ENCODE measurements at regions not wholly inside any gene's neighbourhood (a gene's known extent, or its start where the extent isn't known, plus 50 kb on each side); places are given as distances from the start of the nearest gene placed in this dataset.

- TF ChIP-seq, protein P1, sequence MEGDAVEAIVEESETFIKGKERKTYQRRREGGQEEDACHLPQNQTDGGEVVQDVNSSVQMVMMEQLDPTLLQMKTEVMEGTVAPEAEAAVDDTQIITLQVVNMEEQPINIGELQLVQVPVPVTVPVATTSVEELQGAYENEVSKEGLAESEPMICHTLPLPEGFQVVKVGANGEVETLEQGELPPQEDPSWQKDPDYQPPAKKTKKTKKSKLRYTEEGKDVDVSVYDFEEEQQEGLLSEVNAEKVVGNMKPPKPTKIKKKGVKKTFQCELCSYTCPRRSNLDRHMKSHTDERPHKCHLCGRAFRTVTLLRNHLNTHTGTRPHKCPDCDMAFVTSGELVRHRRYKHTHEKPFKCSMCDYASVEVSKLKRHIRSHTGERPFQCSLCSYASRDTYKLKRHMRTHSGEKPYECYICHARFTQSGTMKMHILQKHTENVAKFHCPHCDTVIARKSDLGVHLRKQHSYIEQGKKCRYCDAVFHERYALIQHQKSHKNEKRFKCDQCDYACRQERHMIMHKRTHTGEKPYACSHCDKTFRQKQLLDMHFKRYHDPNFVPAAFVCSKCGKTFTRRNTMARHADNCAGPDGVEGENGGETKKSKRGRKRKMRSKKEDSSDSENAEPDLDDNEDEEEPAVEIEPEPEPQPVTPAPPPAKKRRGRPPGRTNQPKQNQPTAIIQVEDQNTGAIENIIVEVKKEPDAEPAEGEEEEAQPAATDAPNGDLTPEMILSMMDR (IDR thresholded peaks at IDR 0.05; ENCODE audit: low read depth, low read length) = no peak
- no peak overlapping the region for H3K4me3 ChIP-seq (replicated peaks in 1 of 2; ENCODE audit: low read depth in 2 of 2, low read length in 2 of 2)
- no peak for DNase-seq (ENCODE audit: low read depth in 2 of 2)
Observed at GRCh38 chr12:114770323-114770722, 86.3 kb upstream of the TBX3 start.

GRCh38 chr12:114769634-114770033 lies 85.7 kb upstream of the TBX3 start:
- no peak overlapping the region for H3K4me3 ChIP-seq (replicated peaks in 1 of 2; ENCODE audit: low read depth in 2 of 2, low read length in 2 of 2)
- DNase-seq (ENCODE audit: low read depth in 2 of 2) = peak in 1 of 2 donors; percentile 10
- TF ChIP-seq, protein P1 (IDR thresholded peaks at IDR 0.05; ENCODE audit: low read depth, low read length) = no peak

GRCh38 chr12:114767906-114768722 lies 84.1 kb upstream of the TBX3 start:
- TF ChIP-seq, protein P1 (IDR thresholded peaks at IDR 0.05; ENCODE audit: low read depth, low read length) = no peak
- peak; percentile 19 to 25 for DNase-seq (ENCODE audit: low read depth in 2 of 2)
- H3K4me3 ChIP-seq (replicated peaks in 1 of 2; ENCODE audit: low read depth in 2 of 2, low read length in 2 of 2) = no peak overlapping the region

DNA sequence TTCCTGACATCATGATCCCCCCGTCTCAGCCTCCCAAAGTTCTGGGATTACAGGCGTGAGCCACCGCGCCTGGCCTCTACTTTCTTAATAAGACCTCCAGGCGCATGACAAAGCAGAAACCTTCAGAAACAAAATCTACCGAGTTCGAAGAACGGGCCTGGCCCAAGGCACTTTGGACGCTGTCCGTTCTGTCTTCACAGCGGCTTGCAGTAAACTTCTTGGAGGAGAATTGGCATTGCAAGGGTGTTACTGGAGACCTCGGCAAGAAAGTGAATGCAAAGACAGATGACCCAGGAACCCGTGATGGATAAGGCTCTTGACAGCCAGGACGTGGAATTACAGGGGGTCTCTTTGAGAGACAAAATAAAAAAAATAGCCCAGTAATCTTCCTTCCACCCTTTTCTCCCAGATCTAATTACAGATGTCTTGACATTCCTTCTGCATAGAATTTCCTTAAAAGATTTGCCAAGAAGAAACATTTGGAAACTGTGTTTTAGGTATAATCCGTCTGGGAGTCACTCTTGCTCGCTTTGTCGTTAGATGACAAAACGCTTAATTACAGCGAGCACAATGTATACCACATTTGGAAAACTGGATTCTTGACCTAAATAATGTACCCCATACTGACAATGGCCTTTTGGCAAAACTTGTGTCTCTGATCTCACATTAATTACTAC lies 83.2 kb upstream of the TBX3 start:
- H3K4me3 ChIP-seq (replicated peaks in 1 of 2; ENCODE audit: low read depth in 2 of 2, low read length in 2 of 2) = no peak overlapping the region
- no peak for DNase-seq (ENCODE audit: low read depth in 2 of 2)
- TF ChIP-seq, protein P1 (IDR thresholded peaks at IDR 0.05; ENCODE audit: low read depth, low read length) = no peak

DNA sequence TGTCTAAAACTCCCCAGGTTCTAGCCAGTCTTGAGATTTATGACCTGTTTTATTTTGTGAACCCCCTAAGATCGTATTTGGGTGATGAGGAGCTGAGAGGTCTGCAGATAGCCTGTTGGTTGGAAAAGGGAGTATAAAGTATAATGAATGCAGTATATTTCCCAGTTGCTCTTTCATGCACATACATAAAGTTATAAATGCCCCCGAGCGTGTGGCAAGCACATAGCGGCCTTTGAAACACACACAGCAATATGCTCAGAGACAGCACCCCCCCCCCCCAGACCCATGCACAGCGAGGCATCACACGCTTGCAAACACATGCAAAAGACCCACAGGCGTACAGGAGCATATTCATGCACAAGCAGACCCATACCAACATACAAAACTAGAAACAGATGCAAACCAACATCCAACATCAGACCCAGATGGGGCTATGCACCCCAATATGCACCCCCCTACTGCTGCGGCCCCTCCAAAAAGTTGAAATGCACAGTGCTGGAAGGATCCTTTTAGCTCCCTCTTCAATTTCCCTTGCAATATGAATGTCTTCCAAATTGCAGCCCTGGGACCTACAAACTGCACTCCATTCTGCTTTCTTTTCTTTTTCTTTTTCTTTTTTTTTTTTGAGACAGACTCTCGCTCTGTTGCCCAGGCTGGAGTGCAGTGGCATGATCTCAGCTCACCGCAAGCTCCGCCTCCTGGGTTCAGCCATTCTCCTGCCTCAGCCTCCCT lies 82.2 kb upstream of the TBX3 start:
- TF ChIP-seq, protein P1 (IDR thresholded peaks at IDR 0.05; ENCODE audit: low read depth, low read length) = no peak

DNA sequence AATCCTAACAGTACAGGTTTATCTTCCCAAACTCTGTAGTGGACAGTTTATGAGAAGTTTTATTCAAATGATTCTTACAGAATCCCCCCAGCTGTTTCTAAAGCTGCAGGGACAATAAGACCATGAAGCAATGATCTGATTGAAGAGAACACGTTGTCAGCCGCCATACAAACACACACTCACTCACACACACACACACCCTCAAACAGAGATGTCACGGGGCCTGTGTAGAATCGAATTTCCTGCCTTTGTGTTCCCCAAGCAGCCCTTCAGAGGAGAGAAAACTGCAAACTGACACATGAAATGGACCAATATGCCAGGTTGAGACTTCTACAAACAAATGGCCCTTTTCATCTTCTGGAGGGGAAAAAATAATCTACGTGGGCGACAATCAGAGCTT lies 80.5 kb upstream of the TBX3 start:
- DNase-seq (ENCODE audit: low read depth in 2 of 2) = peak in 1 of 2 donors; percentile 44
- TF ChIP-seq, protein P1 (IDR thresholded peaks at IDR 0.05; ENCODE audit: low read depth, low read length) = no peak

More for the DNA sequence above, 82.2 kb upstream of the TBX3 start:
- DNase-seq (ENCODE audit: low read depth in 2 of 2) = no peak
- no peak overlapping the region for H3K4me3 ChIP-seq (replicated peaks in 1 of 2; ENCODE audit: low read depth in 2 of 2, low read length in 2 of 2)

More for the DNA sequence above, 80.5 kb upstream of the TBX3 start:
- H3K4me3 ChIP-seq (replicated peaks in 1 of 2; ENCODE audit: low read depth in 2 of 2, low read length in 2 of 2) = no peak overlapping the region
